IMR-90 (cell line): ENCODE measurements at regions not wholly inside any gene's neighbourhood (a gene's known extent, or its start where the extent isn't known, plus 50 kb on each side); places are given as distances from the start of the nearest gene placed in this dataset.
A peak's percentile ranks its signal among the peaks of the same experiment; 100 is the strongest.

Experiments
- ATAC-seq: fragments of 200-7000 bp; cut with Tn5 transposase; 2 replicates; pipeline ENCODE4 v1.9.1; 2020; ENCODE audit warnings: low read depth, mild to moderate bottlenecking, moderate library complexity
- BruUV-seq: library from RNA; stranded (reverse); fragments of 400-500 nt; replicated peaks from 2 replicates; lab custom pipeline; 2021; lab: Mats Ljungman, UMichigan
- CTCF ChIA-PET: fragments of 300-600 bp; formaldehyde crosslinking; extraction: SDS; loops from one replicate; lab custom pipeline; 2021; ENCODE audit warnings: antibody characterized with exemption; lab: Yijun Ruan, JAX
- POLR2A ChIA-PET: fragments of 300-600 bp; sonication (Branson Sonifier 250); formaldehyde crosslinking; loops from one replicate; lab custom pipeline; 2022; ENCODE audit warnings: antibody characterized with exemption; ENCODE audit not compliant: unreplicated experiment; lab: Charles Lee
- DNase-seq: peaks from one replicate; pipeline ENCODE4 v3.0.0; 2013
- H2AFZ ChIP-seq: replicated peaks from 2 replicates; pipeline ENCODE3; 2013; ENCODE audit warnings: low read length, mild to moderate bottlenecking; ENCODE audit not compliant: poor library complexity
- H2AK5ac ChIP-seq: 2 replicates; pipeline ENCODE4 v1.6.1; 2013; ENCODE audit warnings: low read depth, low read length, inconsistent platforms
- H2AK9ac ChIP-seq: replicated peaks from 2 replicates; pipeline ENCODE3; 2013; ENCODE audit warnings: mild to moderate bottlenecking, low read depth, low read length, moderate library complexity; ENCODE audit not compliant: poor library complexity
- H2BK120ac ChIP-seq: 2 replicates; pipeline ENCODE4 v1.6.1; 2013; ENCODE audit warnings: low read depth, low read length, inconsistent platforms
- H2BK15ac ChIP-seq: 3 replicates; pipeline ENCODE4 v1.6.1; 2013; ENCODE audit warnings: low read depth, low read length, inconsistent platforms
- H2BK20ac ChIP-seq: 2 replicates; pipeline ENCODE4 v1.6.1; 2013; ENCODE audit warnings: low read depth, mild to moderate bottlenecking, inconsistent platforms, low read length, moderate library complexity
- H2BK5ac ChIP-seq: 2 replicates; pipeline ENCODE4 v1.6.1; 2013; ENCODE audit warnings: mild to moderate bottlenecking, low read depth, low read length, inconsistent platforms; ENCODE audit not compliant: poor library complexity, severe bottlenecking
- H3K14ac ChIP-seq: replicated peaks from 2 replicates; pipeline ENCODE4 v1.6.1; 2013; ENCODE audit warnings: low read depth, low read length, inconsistent platforms
- H3K18ac ChIP-seq: 2 replicates; pipeline ENCODE4 v1.6.1; 2013; ENCODE audit warnings: low read depth, low read length, control low read depth
- H3K23ac ChIP-seq: 2 replicates; pipeline ENCODE4 v1.6.1; 2013; ENCODE audit warnings: low read depth, low read length, inconsistent platforms
- H3K27ac ChIP-seq: 2 replicates; pipeline ENCODE4 v1.5.1; 2013; ENCODE audit warnings: mild to moderate bottlenecking, control low read depth, low read length; ENCODE audit not compliant: insufficient read depth
- H3K27me3 ChIP-seq: 2 replicates; pipeline ENCODE4 v1.6.1; 2013; ENCODE audit warnings: low read length; ENCODE audit not compliant: control insufficient read depth, insufficient read depth
- H3K36me3 ChIP-seq: 2 replicates; pipeline ENCODE4 v1.6.1; 2013; ENCODE audit warnings: low read length, mixed read lengths; ENCODE audit not compliant: control insufficient read depth, insufficient read depth
- H3K4ac ChIP-seq: 2 replicates; pipeline ENCODE4 v1.6.1; 2013; ENCODE audit warnings: low read depth, low read length, inconsistent platforms
- H3K4me1 ChIP-seq: 2 replicates; pipeline ENCODE4 v1.6.1; 2013; ENCODE audit warnings: low read length, mixed read lengths; ENCODE audit not compliant: control insufficient read depth, insufficient read depth
- H3K4me2 ChIP-seq: 2 replicates; pipeline ENCODE4 v1.6.1; 2013; ENCODE audit warnings: low read depth, mild to moderate bottlenecking, control low read depth, low read length, moderate library complexity
- H3K4me3 ChIP-seq: 2 replicates; pipeline ENCODE4 v1.5.1; 2013; ENCODE audit warnings: low read depth, mild to moderate bottlenecking, control low read depth, low read length, moderate library complexity; ENCODE audit not compliant: insufficient read depth
- H3K56ac ChIP-seq: 2 replicates; pipeline ENCODE4 v1.6.1; 2013; ENCODE audit warnings: low read length, inconsistent platforms; ENCODE audit not compliant: insufficient read depth; ENCODE audit errors: extremely low read depth
- H3K79me1 ChIP-seq, 2 experiments: 2 replicates each; pipeline ENCODE4 v1.6.1; 2013; ENCODE audit warnings: low read length in 2 of 2, inconsistent platforms in 1 of 2, low read depth in 1 of 2
- H3K9ac ChIP-seq: 2 replicates; pipeline ENCODE4 v1.6.1; 2013; ENCODE audit warnings: low read depth, low read length, control low read depth
- H3K9me1 ChIP-seq: 2 replicates; pipeline ENCODE4 v1.6.1; 2013; ENCODE audit warnings: low read length, inconsistent platforms; ENCODE audit not compliant: insufficient read depth
- H3K9me3 ChIP-seq: 2 replicates; pipeline ENCODE4 v1.6.1; 2013; ENCODE audit warnings: low read length; ENCODE audit not compliant: control insufficient read depth, insufficient read depth
- H4K20me1 ChIP-seq: 2 replicates; pipeline ENCODE4 v1.6.1; 2013; ENCODE audit warnings: low read length, inconsistent platforms; ENCODE audit not compliant: insufficient read depth
- H4K5ac ChIP-seq: 2 replicates; pipeline ENCODE4 v1.6.1; 2013; ENCODE audit warnings: mild to moderate bottlenecking, low read depth, low read length, control low read depth
- H4K8ac ChIP-seq, 2 experiments: 2 replicates each; pipeline ENCODE4 v1.6.1; 2013; ENCODE audit warnings: low read depth in 2 of 2, low read length in 2 of 2, control low read depth in 1 of 2, inconsistent platforms in 1 of 2
- H4K91ac ChIP-seq: 2 replicates; pipeline ENCODE4 v1.6.1; 2013; ENCODE audit warnings: low read depth, low read length, inconsistent platforms; ENCODE audit not compliant: insufficient read depth
- BHLHE40 ChIP-seq: fragments of 150-350 bp; IDR thresholded peaks from 2 replicates; pipeline ENCODE4 v1.6.1; 2016; ENCODE audit warnings: mild to moderate bottlenecking, low read depth, low read length
- CEBPB ChIP-seq: IDR thresholded peaks from 2 replicates; pipeline ENCODE4 v1.6.1; 2012; ENCODE audit warnings: low read depth, low read length, improper control_type of control experiment
- CHD1 ChIP-seq: IDR thresholded peaks from 2 replicates; pipeline ENCODE4 v1.6.1; 2012; ENCODE audit warnings: low read depth, low read length, improper control_type of control experiment
- FOS ChIP-seq: fragments of 150-350 bp; IDR thresholded peaks from 2 replicates; pipeline ENCODE4 v1.6.1; 2016; ENCODE audit warnings: low read depth, low read length
- MAFK ChIP-seq: IDR thresholded peaks from 2 replicates; pipeline ENCODE4 v1.6.1; 2012; ENCODE audit warnings: low read depth, low read length, improper control_type of control experiment
- MAZ ChIP-seq: IDR thresholded peaks from 2 replicates; pipeline ENCODE4 v1.6.1; 2012; ENCODE audit warnings: low read depth, mild to moderate bottlenecking, low read length, improper control_type of control experiment, moderate library complexity, borderline replicate concordance
- MXI1 ChIP-seq: IDR thresholded peaks from 2 replicates; pipeline ENCODE4 v1.6.1; 2012; ENCODE audit warnings: low read depth, mild to moderate bottlenecking, low read length, moderate library complexity, borderline replicate concordance
- NFE2L2 ChIP-seq: fragments of 150-350 bp; IDR thresholded peaks from 2 replicates; pipeline ENCODE4 v1.6.1; 2016; ENCODE audit warnings: low read depth, mild to moderate bottlenecking, low read length
- POLR2A ChIP-seq: IDR thresholded peaks from 2 replicates; pipeline ENCODE4 v1.6.1; 2012; ENCODE audit warnings: mild to moderate bottlenecking, low read depth, low read length
- RAD21 ChIP-seq: IDR thresholded peaks from 2 replicates; pipeline ENCODE4 v1.6.1; 2012; ENCODE audit warnings: low read length, improper control_type of control experiment
- RCOR1 ChIP-seq: IDR thresholded peaks from 2 replicates; pipeline ENCODE4 v1.6.1; 2012; ENCODE audit warnings: mild to moderate bottlenecking, low read length, improper control_type of control experiment; ENCODE audit not compliant: insufficient replicate concordance
- RFX5 ChIP-seq: IDR thresholded peaks from 2 replicates; pipeline ENCODE4 v1.8.0; 2012; ENCODE audit warnings: low read depth, mild to moderate bottlenecking, low read length, moderate library complexity
- WGBS, 2 experiments: methylation state at CpG; one replicate each; pipeline versions ENCODE4 v1.1.5 to v1.1.7; 2013; ENCODE audit warnings: missing lambda C conversion rate in 2 of 2; ENCODE audit not compliant: insufficient read length in 1 of 2; ENCODE audit errors: extremely low coverage in 2 of 2; 5-methylcytosine and 5-hydroxymethylcytosine counted together
- dilution Hi-C: fragments of 300-500 bp; cut with HindIII; formaldehyde crosslinking; loops from one replicate; pipeline ENCODE4 v1.14.3; 2018; ENCODE audit warnings: low sequenced_read_pairs; ENCODE audit not compliant: unreplicated experiment
- in situ Hi-C: fragments of 300-500 bp; cut with MboI; formaldehyde crosslinking; loops from 3 replicates; pipeline ENCODE4 v1.14.3; 2019; ENCODE audit warnings: low sequenced_read_pairs, inconsistent platforms, mixed read lengths
- intact Hi-C: fragments of 100-400 bp; cut with micrococcal nuclease; formaldehyde crosslinking; loops from 2 replicates; pipeline ENCODE4 v1.10.0; 2022
- TF ChIP-seq, protein P1 (sequence below): fragments of 150-350 bp; IDR thresholded peaks from 2 replicates; pipeline ENCODE4 v1.6.1; 2016; ENCODE audit warnings: low read depth, mild to moderate bottlenecking, low read length, moderate library complexity, borderline replicate concordance
- TF ChIP-seq, protein P2 (sequence below): fragments of 150-350 bp; IDR thresholded peaks from 2 replicates; pipeline ENCODE4 v1.6.1; 2017; ENCODE audit warnings: mild to moderate bottlenecking, antibody characterized with exemption, low read length, low read depth
- TF ChIP-seq, protein P3 (sequence below): conservative IDR thresholded peaks from 2 replicates; pipeline ENCODE4 v1.5.1; 2012; ENCODE audit warnings: mild to moderate bottlenecking, low read depth, low read length, improper control_type of control experiment

DNA sequence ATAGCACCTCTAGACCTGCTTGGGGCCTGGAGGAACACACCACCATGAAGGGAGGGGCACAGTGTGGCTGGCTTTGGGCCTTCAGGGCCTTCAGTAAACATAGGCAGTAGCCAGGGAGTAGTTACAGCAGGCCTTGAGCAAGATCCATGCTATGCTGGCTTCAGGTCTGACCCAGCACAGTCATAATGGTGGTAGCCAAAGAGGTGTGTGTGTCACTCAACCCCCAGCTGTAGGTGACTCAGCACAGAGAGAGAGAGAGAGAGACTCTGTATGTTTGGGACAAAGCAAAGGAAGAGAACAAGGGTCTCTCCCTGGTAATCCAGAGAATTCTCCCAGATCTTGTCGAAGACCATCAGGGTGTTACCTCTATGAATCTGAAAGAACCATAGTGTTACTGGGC, 250.5 kb upstream of the PKN2 start:
- H2AK9ac ChIP-seq = no peak overlapping the region
- H2AK5ac ChIP-seq = no peak overlapping the region
- H4K5ac ChIP-seq = no peak overlapping the region
- no peak overlapping the region for H2BK20ac ChIP-seq
- intact Hi-C loops (no loop called here), dilution Hi-C loops (no loop called here), in situ Hi-C loops (no loop called here)
- no peak overlapping the region for H3K18ac ChIP-seq
- H3K56ac ChIP-seq = no peak overlapping the region
- no peak overlapping the region for H3K27ac ChIP-seq
- no peak overlapping the region for H3K14ac ChIP-seq
- no peak overlapping the region for H3K23ac ChIP-seq
- H4K91ac ChIP-seq = no peak overlapping the region
- no peaks in the 10 kb centered on the region for H3K27me3 ChIP-seq
- H3K9me1 ChIP-seq = no peaks in the 10 kb centered on the region
- H3K4ac ChIP-seq = no peak overlapping the region
- H3K79me1 ChIP-seq = no peaks in the 10 kb centered on the region
- no peaks in the 10 kb centered on the region for H3K36me3 ChIP-seq
- H3K4me2 ChIP-seq = no peak overlapping the region
- CTCF ChIA-PET = no interaction called here
- H2BK5ac ChIP-seq = no peak overlapping the region
- no peak overlapping the region for H3K9ac ChIP-seq
- POLR2A ChIA-PET = no interaction called here
- no peak overlapping the region for H2BK120ac ChIP-seq
- TF ChIP-seq MXI1 (no peak), RFX5 (no peak), RAD21 (no peak), MAZ (no peak), NFE2L2 (no peak), RCOR1 (no peak), BHLHE40 (no peak), MAFK (no peak), CEBPB (no peak), CHD1 (no peak), POLR2A (no peak), FOS (no peak)
- TF ChIP-seq, protein P1, sequence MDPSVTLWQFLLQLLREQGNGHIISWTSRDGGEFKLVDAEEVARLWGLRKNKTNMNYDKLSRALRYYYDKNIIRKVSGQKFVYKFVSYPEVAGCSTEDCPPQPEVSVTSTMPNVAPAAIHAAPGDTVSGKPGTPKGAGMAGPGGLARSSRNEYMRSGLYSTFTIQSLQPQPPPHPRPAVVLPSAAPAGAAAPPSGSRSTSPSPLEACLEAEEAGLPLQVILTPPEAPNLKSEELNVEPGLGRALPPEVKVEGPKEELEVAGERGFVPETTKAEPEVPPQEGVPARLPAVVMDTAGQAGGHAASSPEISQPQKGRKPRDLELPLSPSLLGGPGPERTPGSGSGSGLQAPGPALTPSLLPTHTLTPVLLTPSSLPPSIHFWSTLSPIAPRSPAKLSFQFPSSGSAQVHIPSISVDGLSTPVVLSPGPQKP = no peak
- TF ChIP-seq, protein P2, sequence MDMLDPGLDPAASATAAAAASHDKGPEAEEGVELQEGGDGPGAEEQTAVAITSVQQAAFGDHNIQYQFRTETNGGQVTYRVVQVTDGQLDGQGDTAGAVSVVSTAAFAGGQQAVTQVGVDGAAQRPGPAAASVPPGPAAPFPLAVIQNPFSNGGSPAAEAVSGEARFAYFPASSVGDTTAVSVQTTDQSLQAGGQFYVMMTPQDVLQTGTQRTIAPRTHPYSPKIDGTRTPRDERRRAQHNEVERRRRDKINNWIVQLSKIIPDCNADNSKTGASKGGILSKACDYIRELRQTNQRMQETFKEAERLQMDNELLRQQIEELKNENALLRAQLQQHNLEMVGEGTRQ = no peak
- TF ChIP-seq, protein P3, sequence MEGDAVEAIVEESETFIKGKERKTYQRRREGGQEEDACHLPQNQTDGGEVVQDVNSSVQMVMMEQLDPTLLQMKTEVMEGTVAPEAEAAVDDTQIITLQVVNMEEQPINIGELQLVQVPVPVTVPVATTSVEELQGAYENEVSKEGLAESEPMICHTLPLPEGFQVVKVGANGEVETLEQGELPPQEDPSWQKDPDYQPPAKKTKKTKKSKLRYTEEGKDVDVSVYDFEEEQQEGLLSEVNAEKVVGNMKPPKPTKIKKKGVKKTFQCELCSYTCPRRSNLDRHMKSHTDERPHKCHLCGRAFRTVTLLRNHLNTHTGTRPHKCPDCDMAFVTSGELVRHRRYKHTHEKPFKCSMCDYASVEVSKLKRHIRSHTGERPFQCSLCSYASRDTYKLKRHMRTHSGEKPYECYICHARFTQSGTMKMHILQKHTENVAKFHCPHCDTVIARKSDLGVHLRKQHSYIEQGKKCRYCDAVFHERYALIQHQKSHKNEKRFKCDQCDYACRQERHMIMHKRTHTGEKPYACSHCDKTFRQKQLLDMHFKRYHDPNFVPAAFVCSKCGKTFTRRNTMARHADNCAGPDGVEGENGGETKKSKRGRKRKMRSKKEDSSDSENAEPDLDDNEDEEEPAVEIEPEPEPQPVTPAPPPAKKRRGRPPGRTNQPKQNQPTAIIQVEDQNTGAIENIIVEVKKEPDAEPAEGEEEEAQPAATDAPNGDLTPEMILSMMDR = no peak
- H2AFZ ChIP-seq = no peak overlapping the region
- H3K9me3 ChIP-seq = peaks cover 3% of the 10 kb centered on the region; the same call in 1 of the 2 replicates
- DNase-seq = peak; percentile 1
- no TSS peak for BruUV-seq
- H3K4me3 ChIP-seq = no peak overlapping the region
- WGBS, 2 experiments = no CpG with 5 or more reads among the region's 1 CpG
- no peak overlapping the region for H2BK15ac ChIP-seq
- H4K20me1 ChIP-seq = no peaks in the 10 kb centered on the region
- H3K4me1 ChIP-seq = no peaks in the 10 kb centered on the region
- no peak for ATAC-seq
- H4K8ac ChIP-seq = no peak overlapping the region
